SK-MEL-5 (cell line): ENCODE measurements at regions not wholly inside any gene's neighbourhood (a gene's known extent, or its start where the extent isn't known, plus 50 kb on each side); places are given as distances from the start of the nearest gene placed in this dataset.
A peak's percentile ranks its signal among the peaks of the same experiment; 100 is the strongest.

Experiments
- DNase-seq: peaks from one replicate; pipeline ENCODE4 v3.0.0-alpha.2; 2016; ENCODE audit warnings: low read depth, low spot score
- in situ Hi-C: cut with HindIII; loops from 2 replicates; pipeline ENCODE4 v1.10.0; 2016; ENCODE audit warnings: low sequenced_read_pairs, high pct_unique_total_duplicates, low pct_unique_long_range_greater_than_20kb

DNA sequence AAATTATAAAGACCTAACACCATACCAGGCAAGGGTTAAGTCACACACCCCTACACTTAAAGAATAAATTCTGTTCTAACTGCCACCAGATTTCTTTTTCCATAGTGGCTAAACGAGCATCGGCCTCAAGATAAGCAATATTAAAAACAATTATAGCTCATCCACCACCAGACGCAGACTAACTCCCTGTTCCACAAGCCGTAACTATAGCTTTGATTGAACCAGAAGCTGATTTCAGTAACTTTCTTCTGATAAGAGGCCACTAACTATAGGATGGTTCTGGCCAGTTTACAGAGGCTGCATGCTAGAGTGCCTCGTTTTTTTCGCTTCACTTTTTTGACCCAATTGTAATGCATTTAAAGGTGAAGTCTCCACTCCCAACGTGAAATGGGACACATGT is 238.8 kb downstream of the MRPL39 start:
- DNase-seq: no peak
- in situ Hi-C loops: no loop called here

DNA sequence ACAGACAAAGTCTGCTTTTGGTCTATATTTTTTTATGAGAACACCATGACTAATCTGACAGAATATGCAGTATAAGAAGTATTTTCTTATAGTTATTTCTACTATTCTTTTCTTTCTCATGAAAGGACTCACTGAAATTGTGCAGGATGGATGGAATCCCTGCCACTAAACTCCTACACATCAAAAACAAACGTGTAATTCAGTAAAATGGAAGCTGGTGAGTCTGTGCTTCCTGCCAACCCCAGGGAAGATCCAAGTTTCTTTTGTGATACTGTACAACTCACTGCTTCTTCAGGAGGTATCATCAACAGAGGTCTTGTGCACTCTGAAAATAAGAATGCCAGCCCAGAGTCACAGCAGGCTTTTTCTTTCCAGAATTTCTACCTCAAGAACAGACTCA is 241.2 kb downstream of the MRPL39 start:
- peak; percentile 58 for DNase-seq
- in situ Hi-C loops: no loop called here

DNA sequence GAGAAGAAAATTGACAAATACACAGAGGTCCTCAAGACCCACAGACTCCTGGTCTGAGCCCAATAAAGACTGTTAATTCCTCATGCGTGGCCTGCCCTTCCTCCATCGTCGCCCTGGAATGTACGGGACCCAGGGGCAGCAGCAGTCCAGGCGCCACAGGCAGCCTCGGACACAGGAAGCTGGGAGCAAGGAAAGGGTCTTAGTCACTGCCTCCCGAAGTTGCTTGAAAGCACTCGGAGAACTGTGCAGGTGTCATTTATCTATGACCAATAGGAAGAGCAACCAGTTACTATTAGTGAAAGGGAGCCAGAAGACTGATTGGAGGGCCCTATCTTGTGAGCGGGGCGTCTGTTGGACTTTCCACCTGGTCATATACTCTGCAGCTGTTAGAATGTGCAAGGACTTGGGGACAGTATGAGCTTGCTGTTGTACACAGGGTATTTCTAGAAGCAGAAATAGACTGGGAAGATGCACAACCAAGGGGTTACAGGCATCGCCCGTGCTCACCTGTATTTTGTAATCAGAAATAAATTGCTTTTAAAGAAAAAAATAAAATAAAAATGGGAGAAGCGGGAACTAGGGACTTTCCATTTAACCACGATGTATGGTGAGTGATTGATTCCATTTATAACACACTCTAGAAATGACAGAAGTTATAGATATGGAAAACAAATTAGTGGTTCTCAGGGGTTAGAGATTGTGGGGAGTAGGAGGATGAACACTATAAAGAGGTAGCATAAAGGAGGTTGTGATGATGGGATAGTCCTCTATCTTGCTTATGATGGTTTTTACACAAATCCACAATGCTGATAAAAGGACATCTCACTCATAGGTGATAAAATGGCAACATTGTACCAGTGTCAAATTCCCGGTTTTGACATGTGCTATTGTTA is 244.7 kb downstream of the MRPL39 start:
- in situ Hi-C loops: no loop called here

DNA sequence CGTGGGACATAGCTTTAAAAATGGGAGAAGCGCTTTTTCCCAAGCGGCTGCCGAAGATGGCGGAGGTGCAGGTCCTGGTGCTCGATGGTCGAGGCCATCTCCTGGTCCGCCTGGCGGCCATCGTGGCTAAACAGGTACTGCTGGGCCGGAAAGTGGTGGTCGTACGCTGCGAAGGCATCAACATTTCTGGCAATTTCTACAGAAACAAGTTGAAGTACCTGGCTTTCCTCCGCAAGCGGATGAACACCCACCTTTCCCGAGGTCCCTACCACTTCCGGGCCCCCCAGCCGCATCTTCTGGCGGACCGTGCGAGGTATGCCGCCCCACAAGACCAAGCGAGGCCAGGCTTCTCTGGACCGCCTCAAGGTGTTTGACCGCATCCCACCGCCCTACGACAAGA is 245.5 kb downstream of the MRPL39 start:
- DNase-seq: no peak
- in situ Hi-C loops: no loop called here

More for the DNA sequence above, 244.7 kb downstream of the MRPL39 start:
- DNase-seq: no peak

DNA sequence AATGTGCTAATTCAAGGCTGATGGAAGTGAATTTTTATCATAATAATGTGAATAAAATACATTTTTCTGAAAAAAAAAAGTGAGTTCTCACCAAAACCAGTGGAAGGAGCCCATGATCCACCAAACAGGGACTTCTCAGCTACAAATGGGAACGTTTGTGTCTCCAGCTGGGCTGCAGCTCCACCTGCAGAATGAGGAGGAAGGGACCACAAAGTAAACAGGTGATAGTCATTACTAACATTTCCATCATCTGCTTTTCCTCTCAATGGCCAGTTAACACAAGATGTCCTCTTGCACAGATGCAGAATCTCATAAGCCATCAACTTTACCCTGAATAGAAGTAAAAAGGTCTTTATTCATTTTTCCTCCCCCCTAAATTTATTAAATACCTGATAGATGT is 246.2 kb downstream of the MRPL39 start:
- DNase-seq: no peak
- in situ Hi-C loops: no loop called here

DNA sequence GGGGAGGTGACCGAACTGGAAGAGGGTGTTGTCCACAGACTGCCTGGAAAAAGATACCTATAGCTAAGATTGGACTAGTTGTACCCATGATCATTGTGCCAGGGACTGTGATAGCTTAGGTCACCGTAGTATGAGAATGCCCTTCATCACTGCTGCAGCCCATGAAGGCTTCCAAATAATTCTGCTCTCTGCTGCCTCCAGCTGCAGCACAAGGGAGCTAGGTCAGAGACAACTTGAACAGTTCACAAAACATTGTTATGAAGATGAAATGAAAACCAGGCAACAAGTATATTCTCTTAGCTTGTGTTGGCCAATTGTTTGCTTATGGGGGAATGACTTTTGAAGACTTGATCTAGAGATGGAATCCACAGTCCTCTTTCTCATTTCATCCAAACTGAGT is 246.7 kb downstream of the MRPL39 start:
- DNase-seq: peak; percentile 22
- in situ Hi-C loops: no loop called here

DNA sequence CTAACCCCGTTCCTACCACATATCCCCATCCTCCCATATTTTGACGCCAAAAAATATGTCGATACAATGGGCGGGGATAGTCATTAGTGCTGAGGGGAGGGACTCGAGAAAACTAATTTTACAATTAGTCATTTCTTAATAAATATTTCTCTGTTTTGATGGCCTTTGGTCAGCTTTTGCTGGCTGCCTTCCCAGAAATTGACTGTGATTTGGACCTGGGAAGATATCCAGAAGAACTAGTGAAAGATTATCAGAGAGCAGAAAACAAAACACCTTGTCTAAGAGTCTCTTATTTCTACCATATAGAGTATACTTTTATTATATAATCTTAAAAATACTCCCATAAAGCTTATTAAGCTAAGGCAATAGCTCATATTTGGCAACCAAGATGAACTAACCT is 247.6 kb downstream of the MRPL39 start:
- DNase-seq: no peak

DNA sequence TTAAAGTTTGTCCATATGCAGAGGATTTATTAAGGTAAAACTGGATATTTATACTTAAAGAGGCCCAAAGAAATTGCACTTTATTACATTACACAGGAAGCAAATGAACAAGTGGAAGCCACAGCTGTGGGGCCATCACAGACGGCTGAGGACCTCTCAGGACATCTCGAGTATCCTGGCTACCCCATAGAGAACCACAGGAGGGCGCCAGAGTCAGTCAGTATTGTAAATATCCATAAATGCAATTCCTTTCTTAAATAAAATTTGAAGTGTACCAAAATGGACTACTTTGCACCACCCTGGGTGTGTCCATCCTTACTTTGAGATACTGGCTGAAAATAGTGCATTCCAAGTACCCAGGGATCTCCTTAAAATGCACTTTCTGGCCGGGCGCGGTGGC is 257.2 kb downstream of the MRPL39 start:
- peak; percentile 53 for DNase-seq
- in situ Hi-C loops: no loop called here

More for the DNA sequence above, 247.6 kb downstream of the MRPL39 start:
- in situ Hi-C loops: no loop called here

DNA sequence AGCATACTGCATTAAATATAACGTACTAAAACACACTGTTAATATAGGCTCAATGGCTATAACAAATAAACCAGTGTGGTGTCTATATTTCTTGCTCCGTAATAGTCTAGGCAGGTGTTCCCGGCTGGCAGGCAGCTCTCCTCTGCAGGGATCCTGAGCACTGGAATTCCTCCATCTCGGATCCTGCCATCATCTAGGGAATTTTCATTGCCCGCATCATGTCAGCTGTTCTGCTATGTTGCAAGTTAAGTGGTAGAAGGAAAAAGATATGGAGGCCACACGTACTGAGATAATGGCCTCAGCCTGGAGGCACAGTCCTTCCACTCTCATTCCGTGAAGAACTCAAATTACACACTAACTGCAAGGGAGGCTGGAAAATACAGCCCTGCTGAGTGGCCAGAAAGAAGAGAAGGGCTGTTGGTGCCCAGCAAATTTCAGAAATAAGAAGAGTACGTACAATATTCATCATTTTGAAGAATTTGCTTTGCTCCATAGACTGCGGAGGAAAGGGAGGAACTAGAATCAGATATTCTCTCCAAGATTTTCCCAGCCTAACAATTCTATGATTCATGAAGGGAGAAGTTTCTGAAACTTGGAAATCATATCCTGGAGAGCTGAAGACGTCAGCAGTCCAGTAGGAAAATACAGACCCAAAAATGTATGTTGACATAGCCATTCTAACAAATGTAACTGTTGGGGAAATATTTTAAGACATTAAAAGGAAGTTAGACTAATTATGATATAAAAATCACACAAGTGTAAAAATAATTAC is 263.3 kb downstream of the MRPL39 start:
- in situ Hi-C loops: no loop called here
- DNase-seq: peak; percentile 4

DNA sequence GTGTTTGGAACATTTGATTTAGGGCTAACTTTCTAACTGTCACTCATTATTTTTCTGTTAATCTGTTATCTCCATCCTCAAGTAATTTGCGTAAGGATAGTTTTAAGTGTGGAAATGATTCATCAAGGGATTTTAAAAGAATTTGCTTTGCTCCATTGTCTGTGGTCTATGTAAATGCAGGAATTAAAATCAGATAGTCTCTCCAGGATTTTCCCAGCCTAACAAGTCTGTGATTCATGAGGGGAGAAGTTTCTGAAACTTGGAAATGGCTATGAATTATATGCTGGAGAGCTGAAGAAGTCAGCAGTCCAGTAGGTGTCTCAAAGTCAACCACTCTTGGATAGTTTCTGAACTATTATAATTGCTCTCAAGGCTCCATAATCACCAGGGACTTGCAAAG is 264.5 kb downstream of the MRPL39 start:
- no peak for DNase-seq
- in situ Hi-C loops: no loop called here

DNA sequence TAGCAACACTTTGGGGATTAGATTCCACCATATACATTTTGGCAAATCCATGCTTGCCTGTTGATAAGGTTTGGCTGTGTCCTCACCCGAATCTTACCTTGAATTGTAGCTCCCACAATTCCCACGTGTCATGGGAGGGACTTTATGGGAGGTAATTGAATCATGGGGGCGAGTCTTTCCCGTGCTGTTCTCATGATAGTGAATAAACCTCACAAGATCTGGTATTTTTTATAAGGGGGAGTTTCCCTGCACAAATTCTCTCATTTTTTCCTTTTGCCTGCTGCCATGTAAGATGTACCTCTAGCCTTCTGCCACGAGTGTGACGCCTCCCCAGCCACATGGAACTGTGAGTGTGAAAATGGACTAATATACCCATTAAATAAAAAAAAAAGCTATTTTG is 265.3 kb downstream of the MRPL39 start:
- in situ Hi-C loops: no loop called here
- DNase-seq: peak; percentile 38

DNA sequence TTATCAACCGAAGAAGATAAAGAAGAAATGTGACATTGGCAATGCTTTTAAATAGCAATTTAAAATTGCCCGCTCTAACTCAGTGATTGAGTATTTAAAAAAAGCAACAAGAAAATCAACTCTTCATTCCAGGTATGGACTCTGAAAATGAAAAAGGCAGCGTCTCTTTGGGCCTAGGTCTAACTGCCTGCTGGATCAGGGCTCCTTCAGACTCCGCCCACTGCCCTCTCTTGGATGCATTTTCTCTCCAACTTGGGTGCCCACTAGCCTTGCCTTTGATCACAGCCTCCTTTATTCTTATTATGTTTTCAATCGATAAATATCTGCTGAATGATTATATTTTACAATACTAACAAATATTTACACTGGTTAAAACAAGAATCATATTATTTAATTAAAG is 268.9 kb downstream of the MRPL39 start:
- in situ Hi-C loops: no loop called here
- no peak for DNase-seq

DNA sequence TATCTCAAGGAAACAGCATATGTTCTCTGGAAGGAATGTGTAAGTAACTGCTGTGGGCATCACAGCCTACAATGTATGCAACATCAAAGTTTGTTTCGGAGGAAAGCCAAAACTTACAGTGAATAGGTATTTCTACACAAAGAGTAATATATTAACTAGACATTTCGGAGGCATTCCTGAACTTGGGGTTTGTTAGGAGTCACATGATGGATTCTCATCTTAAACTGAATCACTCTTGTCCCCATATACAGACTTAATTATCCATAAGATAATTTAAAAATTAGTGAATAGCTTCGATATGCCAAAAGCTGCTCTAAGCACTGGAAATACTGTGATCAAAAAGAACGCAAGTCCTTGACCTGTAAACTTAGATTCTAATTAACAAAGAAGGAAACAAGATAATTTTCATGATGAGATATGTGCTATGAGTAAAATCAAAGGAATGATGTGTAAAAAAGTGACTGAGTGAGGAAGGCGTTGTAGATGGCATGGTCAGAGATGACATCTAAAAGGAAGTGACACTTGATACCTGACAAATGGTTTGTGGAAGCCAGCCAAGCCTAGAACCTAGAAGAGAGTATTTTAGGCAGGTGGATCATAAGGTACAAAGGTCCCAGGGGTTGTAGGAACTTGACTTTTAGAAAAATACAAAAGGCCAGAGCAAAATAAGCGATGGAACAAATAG is 273.1 kb downstream of the MRPL39 start:
- no peak for DNase-seq
- in situ Hi-C loops: no loop called here

DNA sequence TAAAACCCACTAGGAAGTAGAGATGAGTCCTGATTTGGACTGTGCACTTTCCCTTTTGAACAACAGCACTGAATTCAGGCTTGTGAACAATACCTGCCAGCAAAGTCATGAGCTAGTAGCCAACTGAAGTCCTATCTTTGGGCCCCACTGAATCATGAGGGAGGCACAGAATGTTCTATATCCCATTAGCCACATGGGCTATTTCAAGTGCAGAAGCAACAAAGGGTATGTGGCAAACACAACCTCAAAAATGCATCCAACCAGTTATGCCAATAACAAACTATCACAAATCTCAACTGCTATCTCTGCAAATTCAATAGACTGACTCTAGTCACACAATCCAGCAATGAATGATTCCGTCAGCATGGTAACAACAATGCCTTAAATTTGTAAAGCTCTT is 276.0 kb downstream of the MRPL39 start:
- in situ Hi-C loops: no loop called here
- DNase-seq: no peak

DNA sequence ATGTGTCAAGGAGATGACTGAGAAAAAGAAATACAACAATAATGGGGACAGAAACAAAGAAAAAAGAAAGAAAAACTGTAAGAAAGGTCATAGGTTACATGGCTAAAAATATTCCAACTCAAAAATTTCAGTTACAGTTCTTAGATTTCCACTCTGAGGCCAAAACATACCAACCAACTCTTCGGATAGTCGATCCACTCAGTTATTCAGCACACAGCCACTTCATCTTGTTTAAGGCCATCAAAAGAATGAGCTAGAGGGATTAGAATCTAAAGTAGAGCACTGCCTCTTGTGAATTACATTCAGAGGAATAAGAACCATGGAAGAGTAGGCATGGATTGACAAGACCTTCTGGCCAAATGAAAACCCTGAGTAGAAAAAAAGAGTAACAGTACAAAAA is 277.0 kb downstream of the MRPL39 start:
- in situ Hi-C loops: no loop called here
- no peak for DNase-seq

DNA sequence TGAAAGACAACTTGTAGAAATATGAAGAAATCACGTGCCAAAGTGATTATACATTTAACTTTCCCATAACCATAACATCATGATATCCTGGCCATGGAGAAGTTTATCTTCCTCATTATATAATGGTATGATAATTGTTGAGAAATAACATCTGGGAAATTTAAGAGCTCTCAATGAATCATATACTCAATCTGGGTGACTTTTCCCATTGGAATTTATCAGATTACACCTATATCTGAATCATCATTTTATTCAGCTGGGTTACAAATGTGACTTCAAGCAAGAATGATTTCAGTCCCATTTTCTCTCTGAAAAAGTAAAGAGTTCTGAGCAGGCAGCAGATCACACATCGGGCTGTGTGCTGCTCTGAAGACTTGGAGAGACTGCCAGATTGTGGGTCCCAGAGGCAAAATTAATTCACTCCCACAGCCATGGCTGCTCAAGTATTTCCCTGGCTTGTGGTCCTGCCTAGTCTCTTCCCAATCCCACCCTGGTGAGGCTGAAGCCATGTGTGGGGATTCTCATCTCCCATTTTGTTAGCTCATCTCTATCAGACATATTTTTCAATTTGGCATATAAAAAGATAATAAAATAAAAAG is 278.0 kb downstream of the MRPL39 start:
- in situ Hi-C loops: no loop called here
- DNase-seq: no peak

DNA sequence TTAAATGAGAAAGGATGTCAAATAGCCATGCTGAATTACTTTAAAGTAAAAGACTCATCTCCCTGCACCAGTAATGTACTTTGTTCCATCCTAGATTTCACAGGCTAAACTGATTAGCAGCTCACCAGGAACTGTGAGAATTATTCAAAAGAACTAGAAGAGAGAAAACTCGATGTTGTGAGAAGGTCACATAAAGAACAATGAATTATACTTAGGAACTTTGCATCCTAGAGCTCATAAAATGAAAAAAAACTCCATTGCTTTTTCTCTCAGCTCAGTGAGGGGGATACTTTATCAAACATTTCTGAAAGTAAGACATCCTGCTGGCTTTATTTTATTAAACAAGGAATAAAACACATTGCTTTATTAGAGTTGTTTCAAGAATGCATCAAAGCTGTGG is 278.5 kb downstream of the MRPL39 start:
- no peak for DNase-seq
- in situ Hi-C loops: no loop called here

DNA sequence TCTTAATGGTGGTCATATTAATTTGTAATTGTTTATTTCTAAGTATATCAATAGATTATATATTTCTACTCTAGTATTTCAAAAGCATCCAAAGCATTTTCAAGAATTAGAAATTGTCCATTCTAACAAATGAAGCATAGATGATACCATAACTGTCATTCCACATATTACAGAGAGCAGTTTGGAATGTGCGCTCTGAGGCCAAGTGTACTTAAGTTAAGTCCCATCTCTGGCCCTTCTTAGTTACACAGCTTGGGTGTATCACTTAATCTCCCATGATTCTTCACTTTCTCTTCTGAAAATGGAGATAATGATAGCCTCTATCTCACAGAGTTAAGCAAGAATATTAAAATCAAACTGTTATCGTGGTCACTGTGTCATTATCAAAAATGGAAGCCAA is 281.1 kb downstream of the MRPL39 start:
- in situ Hi-C loops: no loop called here
- DNase-seq: no peak
